ENCODE measurements at regions not wholly inside any gene's neighbourhood (a gene's known extent, or its start where the extent isn't known, plus 50 kb on each side); places are given as distances from the start of the nearest gene placed in this dataset.

DNA sequence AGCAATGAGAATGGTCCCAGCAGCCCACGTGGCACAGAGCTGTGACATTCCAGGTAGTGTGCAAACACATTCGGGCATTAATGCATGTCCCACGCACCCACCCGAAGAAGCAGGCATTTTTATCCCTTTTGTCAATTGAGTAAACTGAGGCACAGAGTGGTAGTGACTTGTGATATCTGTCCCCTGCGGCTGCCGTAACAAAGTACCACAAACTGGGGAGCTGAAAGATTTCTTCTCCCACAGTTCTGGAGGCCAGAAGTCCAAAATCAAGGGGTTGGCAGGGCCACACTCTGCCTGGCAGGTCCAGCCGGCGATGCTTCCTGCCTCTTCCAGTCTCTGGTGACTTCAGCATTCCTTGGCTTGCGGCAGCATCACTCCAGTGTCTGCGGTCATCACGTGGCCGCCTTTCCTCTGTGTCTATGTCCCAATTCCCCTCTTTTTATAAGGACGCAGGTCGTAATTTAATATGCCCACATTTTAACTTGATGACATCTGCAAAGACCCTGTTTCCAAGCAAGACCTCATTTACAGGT is 221.9 kb upstream of the GSE1 start:
- Mint-ChIP-seq H3K27me3 (peaks cover 12% of the 10 kb centered on the region), H3K36me3 (ENCODE audit: low read depth) (no peaks in the 10 kb centered on the region), H3K9me3 (no peaks in the 10 kb centered on the region), H3K4me1 (no peaks in the 10 kb centered on the region), H3K27ac (no peak overlapping the region), H3K4me3 (no peak overlapping the region)
- no peak for ATAC-seq (replicated peaks)

DNA sequence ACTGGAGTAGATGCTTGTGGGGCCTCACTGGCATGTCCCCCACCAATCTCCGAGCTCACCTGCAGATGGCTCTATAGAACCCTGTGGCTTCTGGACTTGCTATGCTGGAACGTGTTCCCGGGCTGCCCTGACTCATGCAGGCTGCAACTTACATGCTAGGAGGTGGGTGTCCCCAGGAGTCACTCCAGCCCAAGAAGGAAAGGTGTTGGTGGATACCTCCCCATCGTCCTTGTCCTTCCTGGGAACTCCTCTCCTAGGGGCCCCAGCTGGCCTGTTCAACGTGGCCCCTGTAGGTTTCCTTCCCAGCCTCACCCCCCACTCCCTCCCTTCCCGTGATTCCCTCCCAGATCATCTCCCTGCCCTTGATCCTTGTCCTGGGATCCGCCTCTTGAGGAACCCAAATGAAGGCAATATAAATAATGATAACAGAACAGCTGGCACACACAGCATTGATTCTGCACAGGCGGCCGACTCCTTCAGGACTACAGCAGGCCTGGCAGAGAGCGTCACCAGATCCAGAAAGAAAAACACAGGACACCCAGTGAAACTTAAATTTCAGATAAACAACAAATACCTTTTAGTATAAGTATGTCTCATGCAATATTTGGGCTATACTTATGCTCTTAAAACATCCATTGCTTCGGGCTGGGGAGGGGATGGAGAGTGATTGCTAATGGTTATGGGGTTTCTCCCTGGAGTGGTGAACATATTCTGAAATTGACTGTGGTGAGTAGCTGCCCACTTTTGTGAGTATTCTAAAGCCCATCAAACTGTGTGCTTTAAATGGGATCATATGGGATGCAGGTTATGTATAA is 221.1 kb upstream of the GSE1 start:
- H3K36me3 Mint-ChIP-seq (ENCODE audit: low read depth) = no peaks in the 10 kb centered on the region
- no peaks in the 10 kb centered on the region for H3K9me3 Mint-ChIP-seq
- no peak overlapping the region for H3K4me3 Mint-ChIP-seq
- ATAC-seq (replicated peaks) = no peak
- H3K27ac Mint-ChIP-seq = no peak overlapping the region
- H3K4me1 Mint-ChIP-seq = no peaks in the 10 kb centered on the region
- H3K27me3 Mint-ChIP-seq = peaks cover 12% of the 10 kb centered on the region

DNA sequence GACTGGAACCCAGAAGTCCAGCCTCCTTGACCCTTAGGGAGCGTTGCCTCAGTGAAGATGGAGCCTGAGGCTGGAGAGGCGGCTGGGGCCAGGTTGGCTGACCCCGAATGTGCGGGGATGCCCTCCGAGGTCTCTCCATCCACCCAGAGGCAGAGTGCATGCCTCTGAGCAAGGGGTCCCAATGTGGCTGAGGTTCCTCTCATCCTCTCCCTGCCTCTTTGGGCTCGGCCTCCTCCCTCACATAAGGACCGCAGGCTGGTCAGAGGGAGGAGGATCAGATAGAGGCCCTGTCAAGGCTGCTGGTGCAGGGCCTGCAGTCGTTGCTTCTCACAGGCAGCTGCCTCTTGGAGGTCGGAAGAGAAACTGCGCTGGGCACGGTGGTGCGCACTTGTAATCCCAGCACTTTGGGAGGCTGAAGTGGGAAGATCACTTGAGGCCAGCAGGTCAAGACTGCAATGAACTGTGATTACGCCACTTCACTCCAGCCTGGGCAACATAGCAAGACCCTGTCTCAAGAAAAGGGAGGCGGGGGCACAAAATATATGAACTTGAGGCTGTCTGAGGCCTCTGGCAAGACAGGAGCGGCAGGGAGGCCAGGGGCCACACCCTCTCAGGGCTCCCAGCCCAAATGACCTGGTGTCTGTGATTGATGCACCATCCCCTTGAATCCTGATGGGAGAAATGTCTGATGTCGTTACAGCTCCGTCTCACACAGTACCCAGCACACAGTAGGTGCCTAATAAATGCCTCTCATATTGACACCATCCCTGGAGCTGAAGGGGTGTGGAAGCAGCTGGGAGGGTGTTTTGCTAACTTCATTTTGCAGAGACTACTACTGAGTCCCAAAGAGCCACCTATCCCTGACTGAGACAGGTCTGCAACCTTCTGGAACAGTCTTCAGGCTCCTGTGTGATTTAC is 220.1 kb upstream of the GSE1 start:
- Mint-ChIP-seq H3K27me3 (peaks cover 5% of the 10 kb centered on the region), H3K27ac (no peak overlapping the region), H3K9me3 (no peaks in the 10 kb centered on the region), H3K36me3 (ENCODE audit: low read depth) (no peaks in the 10 kb centered on the region), H3K4me1 (no peaks in the 10 kb centered on the region), H3K4me3 (no peak overlapping the region)
- ATAC-seq (replicated peaks) = peak; percentile 6

DNA sequence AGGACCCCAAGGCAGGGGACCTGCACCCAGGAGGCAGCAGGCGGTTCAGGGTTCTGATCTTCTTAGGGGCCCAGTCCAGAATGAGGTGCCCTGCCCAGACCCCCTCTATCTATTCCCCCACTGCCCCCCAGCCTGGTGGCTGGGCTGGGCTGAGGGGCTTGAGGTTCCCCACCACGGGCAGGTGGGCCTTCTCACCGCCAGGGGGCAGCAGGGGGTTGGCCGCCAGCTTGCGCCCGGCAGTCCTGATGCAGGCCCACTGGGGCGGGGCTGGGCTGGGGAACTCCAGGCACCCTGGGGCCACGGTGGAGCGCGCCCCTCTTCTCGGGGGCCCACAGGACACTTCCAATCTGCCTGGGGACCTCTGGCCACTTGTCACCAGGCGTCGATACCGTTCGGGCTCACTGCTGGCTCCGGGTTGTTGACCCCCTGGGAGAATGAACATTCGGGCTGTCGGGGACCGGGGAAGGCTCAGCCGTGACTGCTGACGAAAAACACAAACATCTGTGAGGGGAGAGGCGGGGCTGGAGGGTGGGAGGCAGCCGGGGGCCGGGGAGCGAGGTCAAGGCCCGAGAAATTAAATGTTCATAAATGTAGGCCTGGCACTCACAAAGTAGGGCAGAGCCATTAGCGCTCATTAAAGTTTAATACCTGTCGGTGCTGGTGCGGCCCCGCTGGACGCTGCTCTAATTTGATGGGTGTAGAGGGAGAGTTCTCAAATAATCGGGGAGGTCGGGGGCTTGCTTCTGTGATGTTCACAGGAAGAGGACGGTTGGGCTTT is 219.3 kb upstream of the GSE1 start:
- H3K9me3 Mint-ChIP-seq = no peaks in the 10 kb centered on the region
- H3K4me3 Mint-ChIP-seq = no peak overlapping the region
- no peak overlapping the region for H3K27ac Mint-ChIP-seq

DNA sequence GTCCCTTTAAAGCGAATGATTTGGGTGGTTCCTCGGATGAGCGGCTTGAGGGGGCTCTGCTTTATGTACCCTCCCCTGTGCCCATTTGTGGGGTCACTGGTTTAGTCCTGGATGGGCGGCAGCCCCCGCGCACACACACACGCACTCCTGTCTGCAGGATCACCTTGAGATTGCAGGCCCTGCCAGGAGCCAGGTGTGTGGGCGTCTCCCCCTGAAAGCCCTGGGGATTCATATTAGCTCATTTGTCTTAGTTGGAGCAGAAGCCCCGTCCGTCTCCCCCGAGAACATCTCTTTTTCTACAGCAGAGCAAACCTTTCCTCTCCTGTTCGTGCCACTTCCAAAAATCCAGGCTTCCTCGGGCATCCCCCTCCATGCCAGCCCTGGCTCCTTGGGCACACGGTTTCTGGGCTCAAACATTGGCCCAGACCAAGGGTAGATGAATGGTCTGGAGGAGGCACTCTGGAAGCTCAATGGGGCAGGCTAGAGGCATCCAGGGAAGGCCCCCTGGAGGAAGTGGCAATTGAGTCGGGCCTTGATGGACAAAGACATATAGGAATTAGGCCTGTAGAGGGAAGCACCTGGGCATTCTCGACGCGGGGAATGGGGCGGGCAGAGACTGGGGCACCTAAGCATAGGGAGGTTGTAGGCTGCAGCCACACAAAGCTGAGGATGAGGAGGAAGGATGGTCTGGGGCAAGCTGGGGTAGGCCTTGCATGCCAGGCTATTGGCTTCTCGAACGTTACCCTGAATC is 218.5 kb upstream of the GSE1 start:
- no peak overlapping the region for H3K4me3 Mint-ChIP-seq
- no peak overlapping the region for H3K27ac Mint-ChIP-seq
- H3K9me3 Mint-ChIP-seq = no peaks in the 10 kb centered on the region
- no peak for ATAC-seq (replicated peaks)
- no peaks in the 10 kb centered on the region for H3K36me3 Mint-ChIP-seq (ENCODE audit: low read depth)
- no peaks in the 10 kb centered on the region for H3K27me3 Mint-ChIP-seq
- H3K4me1 Mint-ChIP-seq = no peaks in the 10 kb centered on the region

More for the DNA sequence above, 219.3 kb upstream of the GSE1 start:
- Mint-ChIP-seq H3K36me3 (ENCODE audit: low read depth) (no peaks in the 10 kb centered on the region), H3K27me3 (no peaks in the 10 kb centered on the region), H3K4me1 (no peaks in the 10 kb centered on the region)
- peak; percentile 75 for ATAC-seq (replicated peaks)

DNA sequence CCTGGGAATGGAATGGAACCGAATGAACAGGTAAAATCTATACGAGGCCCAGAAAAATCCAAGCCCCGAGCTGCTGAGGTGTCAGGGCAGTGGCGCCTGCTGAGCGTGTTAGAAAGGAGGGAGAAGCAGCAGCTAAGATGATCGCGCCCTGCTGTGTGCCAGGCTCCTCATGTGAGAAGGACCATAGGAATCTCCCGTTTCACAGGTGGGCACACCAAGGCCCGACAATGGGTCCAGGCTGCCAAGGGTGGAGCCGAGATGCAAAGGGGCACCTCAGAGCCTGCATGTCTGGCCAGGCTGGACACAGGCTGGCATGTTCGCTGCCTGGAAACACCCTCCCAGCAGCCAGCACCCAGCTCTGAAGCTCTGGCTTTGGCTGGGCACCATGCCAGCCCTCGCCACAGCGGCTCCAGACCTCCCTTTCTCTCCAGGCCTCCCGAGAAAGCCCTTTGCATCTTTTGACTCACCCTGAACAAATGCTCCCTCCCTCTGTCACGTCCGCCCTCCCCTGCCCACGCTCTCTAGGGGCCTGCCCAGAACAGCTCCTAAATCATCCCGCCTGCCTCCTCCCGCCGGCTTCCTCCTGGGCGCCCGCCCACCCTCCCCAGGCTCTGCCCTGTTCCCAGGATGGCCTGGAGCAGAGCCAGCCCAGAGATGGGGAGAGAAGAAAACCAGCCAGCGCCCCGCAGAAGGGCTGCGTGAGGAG is 217.8 kb upstream of the GSE1 start:
- no peaks in the 10 kb centered on the region for H3K36me3 Mint-ChIP-seq (ENCODE audit: low read depth)
- no peak overlapping the region for H3K4me3 Mint-ChIP-seq
- no peaks in the 10 kb centered on the region for H3K4me1 Mint-ChIP-seq
- H3K27me3 Mint-ChIP-seq = no peaks in the 10 kb centered on the region
- peak; percentile 59 for ATAC-seq (replicated peaks)
- no peak overlapping the region for H3K27ac Mint-ChIP-seq
- no peaks in the 10 kb centered on the region for H3K9me3 Mint-ChIP-seq

DNA sequence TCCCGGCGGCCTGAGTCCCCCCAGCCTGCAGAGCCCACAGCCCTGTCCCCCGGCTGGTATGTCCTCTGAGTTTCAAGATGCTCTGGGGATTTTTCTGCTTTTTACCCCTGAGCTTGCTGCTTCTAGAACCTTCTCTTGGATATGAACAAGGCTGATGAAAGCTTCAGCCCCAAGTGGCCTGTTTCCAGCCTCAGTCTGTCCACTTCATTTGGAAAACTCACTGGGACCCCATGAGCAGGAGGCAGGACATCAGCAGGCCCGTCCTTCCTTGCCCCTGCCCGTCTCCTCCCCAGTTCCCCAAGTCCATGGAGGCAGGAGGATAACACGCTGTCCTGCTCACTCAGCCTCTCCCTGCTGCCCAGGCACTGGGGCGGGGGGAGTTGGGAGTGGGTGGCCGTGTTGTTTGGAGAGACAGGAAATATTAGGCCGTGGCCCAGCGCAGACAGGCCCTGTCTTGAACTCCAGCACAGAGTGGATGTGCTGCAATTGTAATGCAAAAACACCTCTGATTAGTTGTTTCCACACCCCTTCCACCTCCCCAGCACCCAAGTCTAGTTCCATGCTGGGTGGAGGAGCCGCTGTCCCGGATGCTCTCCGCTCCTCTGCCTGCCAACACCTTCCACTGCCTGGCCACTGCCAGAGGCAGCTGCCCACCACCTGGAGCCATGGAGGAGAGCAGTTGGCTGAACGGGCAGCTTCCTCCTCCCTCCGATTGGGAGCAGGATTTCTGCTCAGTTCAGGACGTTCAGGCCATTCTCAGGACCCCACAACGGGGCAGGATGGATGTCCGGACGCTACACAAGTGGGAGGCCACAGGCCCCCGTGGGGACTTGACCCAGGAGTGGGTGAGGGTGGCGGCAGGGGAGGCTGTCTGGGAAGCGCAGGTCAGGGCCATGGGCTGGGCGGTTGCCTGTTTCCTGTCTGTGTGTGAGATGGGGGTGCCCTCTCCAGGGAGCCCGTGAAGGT is 216.9 kb upstream of the GSE1 start:
- H3K27me3 Mint-ChIP-seq = no peaks in the 10 kb centered on the region
- no peaks in the 10 kb centered on the region for H3K9me3 Mint-ChIP-seq
- no peak overlapping the region for H3K27ac Mint-ChIP-seq
- ATAC-seq (replicated peaks) = no peak
- no peaks in the 10 kb centered on the region for H3K36me3 Mint-ChIP-seq (ENCODE audit: low read depth)
- H3K4me1 Mint-ChIP-seq = no peaks in the 10 kb centered on the region
- no peak overlapping the region for H3K4me3 Mint-ChIP-seq

DNA sequence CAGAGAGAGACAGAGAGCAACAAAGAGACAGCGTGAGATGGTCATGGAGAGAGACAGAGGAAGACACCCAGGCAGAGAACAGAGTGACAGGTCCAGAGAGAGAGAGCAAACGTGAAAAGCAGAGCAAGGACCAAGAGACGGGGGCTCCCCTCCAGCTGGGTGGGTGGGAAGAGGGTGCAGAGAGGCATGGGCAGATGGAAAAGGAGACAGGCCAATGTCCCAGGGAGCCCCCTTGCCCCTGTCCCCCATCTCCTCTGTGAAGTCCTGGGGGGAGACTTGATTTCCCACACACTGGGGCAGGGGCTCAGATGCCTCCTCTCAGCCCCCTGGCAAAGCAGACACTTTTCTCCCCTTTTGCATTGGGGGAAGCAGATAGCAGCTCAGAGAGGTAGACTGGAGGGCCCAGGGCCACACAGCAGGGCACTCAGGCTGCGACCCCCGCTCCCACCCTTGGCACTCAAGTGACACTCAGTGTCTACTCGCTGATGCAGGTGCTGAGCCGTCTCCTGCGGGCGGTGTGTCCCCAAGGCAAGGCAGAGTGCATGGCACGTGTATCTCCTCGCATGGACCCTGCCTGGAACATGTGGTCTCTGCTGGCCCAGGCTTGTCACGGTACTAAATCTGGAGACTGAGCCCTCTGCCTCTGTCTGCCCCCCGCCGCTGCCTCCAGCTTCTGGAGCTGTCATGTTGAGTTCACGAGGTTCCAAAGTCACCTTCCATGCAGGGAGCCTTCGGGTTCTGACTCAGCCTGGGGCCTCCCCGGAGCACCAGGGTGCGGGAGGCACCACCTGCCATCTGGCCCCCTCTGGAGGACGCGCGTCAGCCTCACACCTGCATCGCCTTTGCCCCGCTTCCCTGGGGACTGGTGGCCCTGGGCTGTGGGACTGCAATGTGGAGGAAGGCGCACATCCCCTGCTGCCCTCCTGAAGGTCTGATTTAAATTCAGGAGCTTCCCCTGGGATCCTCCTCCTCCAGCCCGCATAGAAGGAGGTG is 215.9 kb upstream of the GSE1 start:
- ATAC-seq (replicated peaks) = no peak
- Mint-ChIP-seq H3K4me3 (no peak overlapping the region), H3K27me3 (no peaks in the 10 kb centered on the region), H3K4me1 (no peaks in the 10 kb centered on the region), H3K9me3 (no peaks in the 10 kb centered on the region), H3K27ac (no peak overlapping the region), H3K36me3 (ENCODE audit: low read depth) (no peaks in the 10 kb centered on the region)

DNA sequence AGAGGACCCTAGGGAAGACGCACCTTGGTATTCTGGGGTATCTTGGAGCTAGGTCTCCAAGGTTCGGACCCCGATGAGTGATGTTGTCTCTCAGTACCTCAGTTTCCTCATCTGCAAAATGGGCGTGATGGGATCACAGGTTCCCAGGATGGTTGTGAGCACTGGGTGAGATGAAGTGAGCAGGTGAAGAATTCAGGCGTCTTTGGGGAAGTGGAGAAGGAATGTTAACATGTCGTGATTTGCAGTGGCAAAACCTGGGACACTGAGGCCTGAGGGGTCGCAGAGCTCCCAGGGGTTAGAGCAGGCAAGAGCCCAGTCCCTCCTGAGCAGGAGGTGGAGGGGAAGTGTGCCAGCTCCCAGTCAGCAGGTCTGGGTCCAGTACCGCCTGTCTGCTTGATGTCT is 215.1 kb upstream of the GSE1 start:
- Mint-ChIP-seq H3K9me3 (no peaks in the 10 kb centered on the region), H3K4me3 (no peak overlapping the region), H3K27ac (no peak overlapping the region), H3K27me3 (no peaks in the 10 kb centered on the region), H3K4me1 (no peaks in the 10 kb centered on the region), H3K36me3 (ENCODE audit: low read depth) (no peaks in the 10 kb centered on the region)
- ATAC-seq (replicated peaks) = no peak

DNA sequence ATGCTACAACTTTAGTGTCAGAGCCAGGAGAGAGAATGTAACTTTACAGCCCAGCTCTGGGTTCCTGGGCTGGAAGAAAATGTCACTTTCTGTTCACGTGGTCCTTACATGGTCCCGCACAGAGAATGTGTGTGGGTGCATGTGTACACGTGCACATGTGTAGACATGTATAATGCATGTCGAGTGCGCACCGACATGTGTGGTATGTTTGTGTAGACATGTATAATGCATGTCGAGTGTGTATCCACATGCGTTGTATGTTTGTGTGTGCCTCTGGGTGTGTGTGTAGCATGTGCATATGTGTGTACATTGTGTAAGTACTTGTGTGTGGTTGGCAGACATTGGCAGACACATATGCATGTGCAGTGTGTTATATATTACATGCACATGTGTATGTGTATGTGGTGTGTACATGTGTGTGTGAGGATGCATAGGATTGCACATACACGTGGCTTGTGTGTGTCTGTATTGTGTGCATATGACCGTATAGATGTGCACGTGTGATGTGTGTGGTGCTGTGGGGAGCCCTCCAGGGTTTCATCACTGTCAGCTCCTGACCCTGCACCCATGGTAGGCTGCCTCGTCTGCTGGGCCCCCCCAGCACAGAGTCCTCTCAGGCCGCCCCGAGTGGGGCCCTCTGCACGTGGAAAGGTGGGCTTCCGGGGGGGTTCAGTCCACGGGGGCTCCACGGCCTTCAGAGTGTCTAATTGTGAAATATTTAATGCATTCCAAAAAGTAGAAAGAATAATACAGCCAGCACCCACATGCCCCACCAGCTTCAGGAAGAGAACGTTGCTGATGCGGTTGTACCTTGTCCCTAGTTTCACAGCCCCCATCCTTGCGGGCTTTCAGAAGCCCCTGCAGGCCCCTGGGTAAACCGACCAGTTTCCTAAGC is 214.2 kb upstream of the GSE1 start:
- Mint-ChIP-seq H3K4me1 (no peaks in the 10 kb centered on the region), H3K4me3 (no peak overlapping the region), H3K27ac (no peak overlapping the region), H3K36me3 (ENCODE audit: low read depth) (no peaks in the 10 kb centered on the region), H3K27me3 (no peaks in the 10 kb centered on the region), H3K9me3 (no peaks in the 10 kb centered on the region)
- no peak for ATAC-seq (replicated peaks)
